GM23338 (cell line): ENCODE measurements at regions not wholly inside any gene's neighbourhood (a gene's known extent, or its start where the extent isn't known, plus 50 kb on each side); places are given as distances from the start of the nearest gene placed in this dataset.
A peak's percentile ranks its signal among the peaks of the same experiment; 100 is the strongest.

ENCODE experiments used
- ATAC-seq: fragments of 200-7000 bp; cut with Tn5 transposase; 3 replicates; pipeline ENCODE4 v1.9.1; 2020
- DNase-seq: peaks from one replicate; pipeline ENCODE4 v3.0.0-alpha.2; 2015; ENCODE audit warnings: low spot score
- H2AFZ ChIP-seq: fragments of 200-600 bp; sonication (generic); 2 replicates; pipeline ENCODE4 v1.8.0; 2016; ENCODE audit warnings: antibody characterized with exemption, mild to moderate bottlenecking, moderate library complexity
- H3F3A ChIP-seq: fragments of 200-600 bp; sonication (generic); replicated peaks from 2 replicates; pipeline ENCODE4 v1.8.0; 2017; ENCODE audit warnings: antibody characterized with exemption, mixed run types, low read depth
- H3K27ac ChIP-seq: fragments of 200-600 bp; sonication (generic); 2 replicates; pipeline ENCODE4 v1.6.1; 2016; ENCODE audit warnings: low read depth
- H3K27me3 ChIP-seq: fragments of 200-600 bp; sonication (generic); 2 replicates; pipeline ENCODE4 v1.8.0; 2016; ENCODE audit warnings: mild to moderate bottlenecking, mixed run types, moderate library complexity; ENCODE audit not compliant: insufficient read depth
- H3K36me3 ChIP-seq: fragments of 200-600 bp; sonication (generic); 2 replicates; pipeline ENCODE4 v1.8.0; 2016; ENCODE audit warnings: mild to moderate bottlenecking; ENCODE audit not compliant: insufficient read depth
- H3K4me1 ChIP-seq: fragments of 200-600 bp; sonication (generic); 2 replicates; pipeline ENCODE4 v1.8.0; 2016; ENCODE audit warnings: mild to moderate bottlenecking, moderate library complexity; ENCODE audit not compliant: insufficient read depth
- H3K4me2 ChIP-seq: fragments of 200-600 bp; sonication (generic); 2 replicates; pipeline ENCODE4 v1.7.1; 2017; ENCODE audit warnings: mixed run types
- H3K4me3 ChIP-seq: fragments of 200-600 bp; sonication (generic); 2 replicates; pipeline ENCODE4 v1.6.1; 2016; ENCODE audit warnings: mixed run types
- H3K79me2 ChIP-seq: fragments of 200-600 bp; sonication (generic); replicated peaks from 2 replicates; pipeline ENCODE4 v1.8.0; 2017; ENCODE audit warnings: mild to moderate bottlenecking; ENCODE audit not compliant: insufficient read depth
- H3K9me2 ChIP-seq: fragments of 200-600 bp; sonication (generic); 2 replicates; pipeline ENCODE4 v1.8.0; 2017; ENCODE audit not compliant: insufficient read depth
- H4K20me1 ChIP-seq: fragments of 200-600 bp; sonication (generic); replicated peaks from 2 replicates; pipeline ENCODE4 v1.8.0; 2017; ENCODE audit warnings: mild to moderate bottlenecking; ENCODE audit not compliant: insufficient read depth
- H3K27ac Mint-ChIP-seq: 2 replicates; pipeline ENCODE4 v1.8.0; 2020; ENCODE audit warnings: inconsistent platforms, mild to moderate bottlenecking, moderate library complexity, mixed read lengths
- H3K27me3 Mint-ChIP-seq: 3 replicates; pipeline ENCODE4 v1.8.0; 2022; ENCODE audit warnings: low read depth, mild to moderate bottlenecking, moderate library complexity, mixed read lengths, inconsistent platforms; ENCODE audit not compliant: insufficient read depth, poor library complexity
- H3K36me3 Mint-ChIP-seq: 3 replicates; pipeline ENCODE4 v1.8.0; 2021; ENCODE audit warnings: low read depth, mild to moderate bottlenecking, inconsistent platforms, moderate library complexity, mixed read lengths
- H3K4me1 Mint-ChIP-seq: 3 replicates; pipeline ENCODE4 v1.8.0; 2020; ENCODE audit warnings: mild to moderate bottlenecking, inconsistent platforms, mixed read lengths
- H3K4me3 Mint-ChIP-seq: 3 replicates; pipeline ENCODE4 v1.8.0; 2021; ENCODE audit warnings: moderate library complexity, mild to moderate bottlenecking, inconsistent platforms, mixed read lengths
- H3K9me3 Mint-ChIP-seq: 3 replicates; pipeline ENCODE4 v1.8.0; 2020; ENCODE audit warnings: moderate library complexity, mild to moderate bottlenecking, inconsistent platforms, mixed read lengths
- CREB1 ChIP-seq: fragments of 250-450 bp; sonication (Bioruptor Pico); IDR thresholded peaks from 2 replicates; pipeline ENCODE4 v1.5.0; 2020; ENCODE audit warnings: low read depth, mild to moderate bottlenecking, moderate library complexity
- CTCF ChIP-seq, 2 experiments: fragments of 200-600 bp in 1 of 2; sonication (generic) in 1 of 2; conservative IDR thresholded peaks; 2 replicates each; pipeline versions ENCODE4 v1.5.1 to v1.6.1; 2016 to 2017; ENCODE audit warnings: antibody characterized with exemption in 2 of 2, low read depth in 2 of 2, mild to moderate bottlenecking in 2 of 2, moderate library complexity in 1 of 2
- EZH2 ChIP-seq: fragments of 200-600 bp; sonication (generic); IDR thresholded peaks from one replicate; pipeline ENCODE4 v1.8.0; 2017; ENCODE audit warnings: antibody characterized with exemption, mild to moderate bottlenecking, low read depth; ENCODE audit not compliant: unreplicated experiment
- JUNB ChIP-seq: IDR thresholded peaks from one replicate; pipeline ENCODE4 v1.6.1; 2016; ENCODE audit warnings: antibody characterized with exemption; ENCODE audit not compliant: unreplicated experiment
- NANOG ChIP-seq: IDR thresholded peaks from 2 replicates; pipeline ENCODE4 v1.6.1; 2016; ENCODE audit warnings: antibody characterized with exemption, borderline replicate concordance
- POLR2AphosphoS5 ChIP-seq: IDR thresholded peaks from 2 replicates; pipeline ENCODE4 v1.6.1; 2016; ENCODE audit warnings: antibody characterized with exemption, low read depth
- REST ChIP-seq: IDR thresholded peaks from one replicate; pipeline ENCODE4 v1.6.1; 2018; ENCODE audit warnings: antibody characterized with exemption; ENCODE audit not compliant: unreplicated experiment
- STAT1 ChIP-seq: IDR thresholded peaks from one replicate; pipeline ENCODE4 v1.6.1; 2016; ENCODE audit warnings: antibody characterized with exemption; ENCODE audit not compliant: unreplicated experiment
- ZNF114 ChIP-seq: fragments of 250-450 bp; sonication (Bioruptor Pico); IDR thresholded peaks from 2 replicates; pipeline ENCODE4 v1.5.0; 2020; ENCODE audit warnings: mild to moderate bottlenecking, moderate library complexity

GRCh38 chr3:115255197-115255585 is 108.1 kb upstream of the ZBTB20 start:
- Histone ChIP-seq H3K9me2 (peaks cover 12% of the 10 kb centered on the region; the same call in 1 of the 2 replicates), H3K4me2 (no peak overlapping the region), H4K20me1 (no peaks in the 10 kb centered on the region), H3K4me3 (no peak overlapping the region), H3F3A (no peaks in the 10 kb centered on the region), H3K27me3 (no peaks in the 10 kb centered on the region), H3K79me2 (no peaks in the 10 kb centered on the region), H3K27ac (no peak overlapping the region), H3K36me3 (no peaks in the 10 kb centered on the region), H2AFZ (no peak overlapping the region), H3K4me1 (no peaks in the 10 kb centered on the region)
- Mint-ChIP-seq H3K4me3 (no peak overlapping the region), H3K27ac (no peak overlapping the region), H3K9me3 (no peaks in the 10 kb centered on the region; the same call in 2 of the 3 replicates), H3K27me3 (no peaks in the 10 kb centered on the region), H3K4me1 (peaks cover 3% of the 10 kb centered on the region; the same call in 1 of the 3 replicates), H3K36me3 (no peaks in the 10 kb centered on the region; the same call in 2 of the 3 replicates)
- ATAC-seq (no peak), DNase-seq (no peak)
- TF ChIP-seq JUNB: no peak
- TF ChIP-seq ZNF114 (CRISPR knock-in tag): no peak
- TF ChIP-seq STAT1: no peak
- TF ChIP-seq CREB1: no peak
- no peak for TF ChIP-seq POLR2AphosphoS5
- TF ChIP-seq REST: no peak
- TF ChIP-seq NANOG: no peak
- no peak for TF ChIP-seq EZH2

- Mint-ChIP-seq H3K27ac (no peak overlapping the region), H3K36me3 (no peaks in the 10 kb centered on the region), H3K9me3 (no peaks in the 10 kb centered on the region; the same call in 2 of the 3 replicates), H3K4me1 (no peaks in the 10 kb centered on the region), H3K27me3 (no peaks in the 10 kb centered on the region), H3K4me3 (no peak overlapping the region)
- TF ChIP-seq ZNF114 (CRISPR knock-in tag): no peak
- no peak for TF ChIP-seq CTCF (conservative IDR thresholded peaks at IDR 0.05; ENCODE audit: low read depth in 2 of 2)
- Histone ChIP-seq H3K4me2 (no peak overlapping the region), H3K79me2 (no peaks in the 10 kb centered on the region), H3K36me3 (no peaks in the 10 kb centered on the region), H3K4me3 (no peak overlapping the region), H3K4me1 (peaks cover 3% of the 10 kb centered on the region; the same call in 1 of the 2 replicates), H3K27ac (no peak overlapping the region), H4K20me1 (no peaks in the 10 kb centered on the region), H3F3A (no peaks in the 10 kb centered on the region), H2AFZ (peak overlapping the region; percentile 54; the same call in 1 of the 2 replicates), H3K27me3 (no peaks in the 10 kb centered on the region), H3K9me2 (no peaks in the 10 kb centered on the region)
- DNase-seq: peak; percentile 5
- no peak for ATAC-seq
Measured at GRCh38 chr3:115270849-115271248, 123.8 kb upstream of the ZBTB20 start.
